GM13977 (cell line): ENCODE measurements at regions not wholly inside any gene's neighbourhood (a gene's known extent, or its start where the extent isn't known, plus 50 kb on each side); places are given as distances from the start of the nearest gene placed in this dataset.

Experiments
- DNase-seq: peaks from one replicate; pipeline ENCODE4 v3.0.0; 2012; ENCODE audit warnings: low spot score
- in situ Hi-C: fragments of 300-500 bp; cut with MboI; formaldehyde crosslinking; loops from one replicate; pipeline ENCODE4 v1.12.0; 2022; ENCODE audit warnings: low sequenced_read_pairs, low pct_unique_long_range_greater_than_20kb, mixed read lengths, inconsistent platforms; ENCODE audit not compliant: unreplicated experiment
- TF ChIP-seq, protein P1 (sequence below): IDR thresholded peaks from 2 replicates; pipeline ENCODE4 v1.5.1; 2012; ENCODE audit warnings: mild to moderate bottlenecking, control low read depth; ENCODE audit not compliant: insufficient read depth; ENCODE audit errors: extremely low read depth, missing control alignments

DNA sequence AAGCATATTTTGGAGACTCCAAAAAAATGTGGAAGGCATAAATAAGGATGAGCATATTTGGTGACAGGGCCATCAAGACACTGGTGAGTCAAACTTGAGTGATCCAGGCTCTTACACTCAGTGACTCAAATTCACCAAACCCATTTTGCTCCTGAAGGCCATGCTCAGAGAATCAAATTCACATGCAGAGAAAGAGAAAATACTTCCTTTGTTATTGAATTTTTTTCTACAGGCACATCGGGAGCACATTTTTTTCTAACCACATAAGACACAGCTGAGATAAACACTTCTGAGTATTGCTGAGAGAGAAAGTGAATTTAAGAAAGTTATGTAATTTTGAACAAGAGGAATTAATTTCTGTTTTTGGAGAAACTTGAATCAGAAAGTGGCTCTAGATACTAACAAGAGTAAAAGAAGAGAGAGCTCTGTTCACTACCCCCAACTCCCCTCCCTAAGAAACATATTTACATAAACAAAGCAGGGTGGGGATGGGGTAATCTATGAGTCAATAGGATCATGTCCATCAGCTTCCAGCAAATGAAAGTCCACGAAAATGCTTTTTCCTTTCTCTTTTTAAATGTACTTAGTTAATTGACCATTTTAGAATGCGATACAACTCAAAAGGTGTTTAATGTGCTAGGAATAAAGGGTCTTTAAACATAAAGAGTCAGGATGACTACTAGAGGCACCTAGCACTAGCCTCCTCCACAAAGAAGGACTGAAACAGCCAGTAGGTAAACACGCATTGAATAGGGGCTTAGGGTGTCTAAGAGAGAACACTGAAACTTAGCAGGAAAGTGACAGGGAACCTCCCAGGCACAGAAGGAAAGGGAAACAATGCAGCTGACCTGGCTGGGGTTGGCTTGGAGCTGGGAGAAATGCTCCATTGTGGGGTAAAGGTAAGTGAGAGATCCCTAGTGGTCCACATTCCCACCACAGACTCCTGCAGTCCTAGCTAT is 152.3 kb downstream of the KCNE4 start:
- in situ Hi-C loops, result no loop called here
- no peak for DNase-seq
- TF ChIP-seq, protein P1, sequence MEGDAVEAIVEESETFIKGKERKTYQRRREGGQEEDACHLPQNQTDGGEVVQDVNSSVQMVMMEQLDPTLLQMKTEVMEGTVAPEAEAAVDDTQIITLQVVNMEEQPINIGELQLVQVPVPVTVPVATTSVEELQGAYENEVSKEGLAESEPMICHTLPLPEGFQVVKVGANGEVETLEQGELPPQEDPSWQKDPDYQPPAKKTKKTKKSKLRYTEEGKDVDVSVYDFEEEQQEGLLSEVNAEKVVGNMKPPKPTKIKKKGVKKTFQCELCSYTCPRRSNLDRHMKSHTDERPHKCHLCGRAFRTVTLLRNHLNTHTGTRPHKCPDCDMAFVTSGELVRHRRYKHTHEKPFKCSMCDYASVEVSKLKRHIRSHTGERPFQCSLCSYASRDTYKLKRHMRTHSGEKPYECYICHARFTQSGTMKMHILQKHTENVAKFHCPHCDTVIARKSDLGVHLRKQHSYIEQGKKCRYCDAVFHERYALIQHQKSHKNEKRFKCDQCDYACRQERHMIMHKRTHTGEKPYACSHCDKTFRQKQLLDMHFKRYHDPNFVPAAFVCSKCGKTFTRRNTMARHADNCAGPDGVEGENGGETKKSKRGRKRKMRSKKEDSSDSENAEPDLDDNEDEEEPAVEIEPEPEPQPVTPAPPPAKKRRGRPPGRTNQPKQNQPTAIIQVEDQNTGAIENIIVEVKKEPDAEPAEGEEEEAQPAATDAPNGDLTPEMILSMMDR, result no peak

DNA sequence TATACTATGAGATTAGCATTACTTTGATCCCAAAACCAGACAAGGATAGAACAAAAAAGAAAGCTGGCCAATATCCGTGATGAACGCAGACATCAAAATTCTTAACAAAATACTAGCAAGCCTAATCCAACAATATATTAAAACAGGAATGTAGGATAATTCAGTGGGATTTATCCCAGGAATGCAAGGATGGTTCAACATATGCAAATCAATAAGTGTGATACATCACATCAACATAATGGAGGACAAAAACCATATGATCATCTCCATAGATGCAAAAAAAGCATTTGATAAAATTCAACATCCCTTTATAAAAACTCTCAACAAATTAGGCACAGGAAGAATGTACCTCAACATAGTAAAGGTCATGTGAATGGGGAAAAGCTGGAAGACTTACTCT is 158.5 kb downstream of the KCNE4 start:
- in situ Hi-C loops, result no loop called here
- TF ChIP-seq, protein P1, result no peak
- no peak for DNase-seq

DNA sequence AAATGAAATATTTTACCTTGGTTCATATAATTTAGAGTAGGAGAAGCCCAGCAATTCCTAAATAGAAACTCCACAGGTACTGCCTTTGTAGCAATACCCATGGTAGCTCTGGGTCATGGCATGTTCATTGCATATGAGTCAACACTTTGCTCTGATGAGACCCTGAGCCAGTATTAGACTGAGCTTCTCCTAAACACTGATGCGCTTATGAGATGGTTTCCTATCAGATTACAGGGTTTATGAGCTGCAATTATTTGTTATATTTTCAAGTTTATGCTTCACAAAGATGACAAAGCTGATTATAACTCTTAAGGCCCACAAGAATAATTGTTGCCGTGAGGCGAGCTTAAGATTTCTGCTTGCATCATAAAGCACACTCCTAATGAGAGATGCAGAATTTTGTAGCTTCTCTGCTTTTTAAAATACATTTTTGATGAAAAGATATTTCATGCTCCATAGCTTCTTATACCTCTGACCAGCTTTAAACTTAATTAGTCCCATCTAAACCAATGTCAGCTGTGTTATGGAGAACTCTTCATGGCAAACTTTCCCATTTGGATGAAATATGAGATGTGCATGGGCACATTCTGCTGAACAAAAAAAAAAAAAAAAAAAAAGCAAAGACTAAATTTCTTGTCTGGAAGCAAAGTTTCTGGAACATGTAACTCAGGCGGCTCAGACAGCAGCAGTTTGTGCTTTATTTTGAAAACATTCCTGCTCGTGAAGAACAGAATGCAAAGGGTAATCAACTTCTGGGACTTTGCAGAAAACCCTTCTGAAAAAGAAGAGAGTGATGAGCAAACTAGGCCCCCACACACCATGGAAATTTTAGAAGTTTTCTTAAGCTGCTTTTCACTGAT is 162.6 kb downstream of the KCNE4 start:
- DNase-seq, result no peak
- TF ChIP-seq, protein P1, result no peak
- in situ Hi-C loops, result no loop called here

DNA sequence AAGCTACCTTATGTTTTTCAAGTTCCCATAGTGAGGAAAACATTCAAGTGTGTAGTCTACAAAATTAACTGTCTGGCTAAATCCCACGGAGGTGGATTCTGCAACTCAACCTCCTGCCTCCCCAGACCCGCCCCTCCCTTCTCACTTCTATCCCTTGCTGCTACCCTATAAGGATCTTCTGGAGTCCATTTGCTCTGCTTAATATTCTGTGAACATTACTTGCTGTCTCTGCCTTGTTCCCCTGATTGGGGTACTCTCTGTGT is 163.2 kb downstream of the KCNE4 start:
- in situ Hi-C loops, result no loop called here
- TF ChIP-seq, protein P1, result no peak
- DNase-seq, result no peak

DNA sequence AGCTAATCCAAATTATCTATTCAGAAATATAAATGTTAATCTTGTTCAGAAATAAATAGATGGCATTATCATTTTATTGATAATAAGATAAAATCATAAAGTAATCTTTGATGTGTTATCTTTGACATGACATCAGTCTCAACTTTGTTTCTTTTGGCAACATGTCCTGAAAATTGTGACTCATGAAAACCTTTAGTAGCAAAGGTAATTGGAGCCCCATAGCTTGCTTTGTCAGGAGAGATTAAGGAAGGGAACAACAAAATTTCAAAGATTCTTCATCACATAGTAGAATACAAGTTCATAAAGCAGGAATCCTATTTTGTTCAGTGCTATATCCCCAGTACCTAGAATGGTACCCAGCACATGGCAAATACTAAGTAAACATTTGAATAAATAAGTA is 165.4 kb downstream of the KCNE4 start:
- in situ Hi-C loops, result no loop called here
- DNase-seq, result no peak
- TF ChIP-seq, protein P1, result no peak

DNA sequence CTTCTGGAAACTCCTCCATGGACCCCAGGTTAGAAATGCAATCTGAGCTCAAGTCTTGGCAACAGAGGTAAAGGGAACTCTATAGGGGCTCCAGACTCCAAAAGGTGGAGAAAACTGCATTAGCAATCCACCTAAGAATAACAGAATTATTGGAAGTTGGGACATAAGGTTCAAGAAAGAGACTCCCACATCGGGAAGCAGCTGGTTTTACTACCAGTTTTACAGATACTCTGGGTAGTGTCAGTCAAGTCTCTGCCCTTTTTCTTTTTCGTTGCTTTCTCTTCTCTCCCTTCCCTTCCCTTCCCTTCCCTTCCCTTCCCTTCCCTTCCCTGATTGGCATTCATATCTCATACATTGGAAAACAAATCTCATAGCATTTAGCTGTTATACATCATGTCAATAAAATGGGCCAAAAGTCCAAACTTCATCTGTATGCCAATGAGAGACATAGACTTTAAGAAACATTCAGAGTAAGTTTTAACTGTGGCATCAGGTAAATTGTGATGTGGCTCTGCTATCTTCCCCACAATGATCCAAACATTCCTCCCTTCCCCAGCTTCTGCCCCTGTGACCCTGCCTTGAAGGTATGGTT is 166.7 kb downstream of the KCNE4 start:
- DNase-seq, result no peak
- in situ Hi-C loops, result no loop called here
- TF ChIP-seq, protein P1, result no peak
